Prostate gland (tissue), 2 donors: ENCODE measurements at regions not wholly inside any gene's neighbourhood (a gene's known extent, or its start where the extent isn't known, plus 50 kb on each side); places are given as distances from the start of the nearest gene placed in this dataset.

Source experiments
- DNase-seq: peaks from one replicate; pipeline ENCODE4 v3.0.0-alpha.2; 2019; ENCODE audit warnings: low spot score
- H3K27ac ChIP-seq, 2 donors: fragments of 200-600 bp; sonication (generic); 2 replicates each; pipeline ENCODE4 v1.5.1; 2017 to 2019
- H3K27me3 ChIP-seq: fragments of 200-600 bp; sonication (generic); replicated peaks from 2 replicates; pipeline ENCODE4 v1.5.1; 2019; ENCODE audit not compliant: insufficient read depth
- H3K36me3 ChIP-seq, 2 donors: fragments of 200-600 bp; sonication (generic); 1 replicate in 1 of 2; 2 replicates in 1 of 2; pipeline versions ENCODE4 v1.5.1 to v1.8.1; 2017 to 2019
- H3K4me1 ChIP-seq: fragments of 200-600 bp; sonication (generic); replicated peaks from 2 replicates; pipeline ENCODE4 v1.5.1; 2019
- H3K4me3 ChIP-seq, 2 donors: fragments of 200-600 bp; sonication (generic); 2 replicates each; pipeline ENCODE4 v1.5.1; 2017 to 2019
- H3K9me3 ChIP-seq: fragments of 200-600 bp; sonication (generic); 2 replicates; pipeline ENCODE4 v1.5.1; 2017
- POLR2A ChIP-seq: fragments of 450-650 bp; IDR thresholded peaks from one replicate; pipeline ENCODE4 v1.6.1; 2016; ENCODE audit warnings: antibody characterized with exemption, mild to moderate bottlenecking
- POLR2AphosphoS5 ChIP-seq: sonication (generic); formaldehyde crosslinking; IDR thresholded peaks from one replicate; pipeline ENCODE4 v1.6.1; 2017; ENCODE audit warnings: antibody characterized with exemption
- WGBS: methylation state at CpG from one replicate; pipeline ENCODE4 v1.1.5; 2018; 5-methylcytosine and 5-hydroxymethylcytosine counted together
- intact Hi-C: fragments of 100-400 bp; cut with DNase I; formaldehyde crosslinking; loops from one replicate; pipeline ENCODE4 v1.14.2; 2022
- TF ChIP-seq, protein P1 (sequence below), 4 experiments: fragments of 200-600 bp in 2 of 4; fragments of 450-650 bp in 2 of 4; sonication (generic) in 2 of 4; IDR thresholded peaks; 1 replicate in 3 of 4; 2 replicates in 1 of 4; pipeline ENCODE4 v1.5.1; 2016 to 2019; ENCODE audit warnings: antibody characterized with exemption in 4 of 4, mild to moderate bottlenecking in 2 of 4, moderate library complexity in 2 of 4

DNA sequence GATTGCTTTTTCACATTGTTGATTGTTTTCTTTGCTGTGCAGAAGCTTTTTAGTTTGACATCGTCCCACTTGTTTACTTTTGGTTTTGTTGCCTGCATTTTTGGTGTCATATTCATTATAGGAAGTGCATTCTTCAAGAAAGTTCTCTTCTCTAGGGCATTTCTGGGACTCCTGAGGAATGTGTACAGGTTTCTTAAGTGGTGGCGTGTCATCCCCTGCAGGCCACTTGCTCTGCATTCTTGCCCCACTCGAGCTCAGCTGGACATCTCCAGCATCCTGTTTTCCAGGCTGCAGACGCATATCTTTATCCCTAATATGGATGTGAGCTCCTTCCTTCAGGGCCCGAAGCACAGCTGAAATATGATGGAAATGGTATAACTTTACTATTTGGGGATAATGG is 255.6 kb upstream of the HABP2 start:
- WGBS, result 78% methylated on average over 5 of the region's 5 CpGs
- TF ChIP-seq, protein P1, sequence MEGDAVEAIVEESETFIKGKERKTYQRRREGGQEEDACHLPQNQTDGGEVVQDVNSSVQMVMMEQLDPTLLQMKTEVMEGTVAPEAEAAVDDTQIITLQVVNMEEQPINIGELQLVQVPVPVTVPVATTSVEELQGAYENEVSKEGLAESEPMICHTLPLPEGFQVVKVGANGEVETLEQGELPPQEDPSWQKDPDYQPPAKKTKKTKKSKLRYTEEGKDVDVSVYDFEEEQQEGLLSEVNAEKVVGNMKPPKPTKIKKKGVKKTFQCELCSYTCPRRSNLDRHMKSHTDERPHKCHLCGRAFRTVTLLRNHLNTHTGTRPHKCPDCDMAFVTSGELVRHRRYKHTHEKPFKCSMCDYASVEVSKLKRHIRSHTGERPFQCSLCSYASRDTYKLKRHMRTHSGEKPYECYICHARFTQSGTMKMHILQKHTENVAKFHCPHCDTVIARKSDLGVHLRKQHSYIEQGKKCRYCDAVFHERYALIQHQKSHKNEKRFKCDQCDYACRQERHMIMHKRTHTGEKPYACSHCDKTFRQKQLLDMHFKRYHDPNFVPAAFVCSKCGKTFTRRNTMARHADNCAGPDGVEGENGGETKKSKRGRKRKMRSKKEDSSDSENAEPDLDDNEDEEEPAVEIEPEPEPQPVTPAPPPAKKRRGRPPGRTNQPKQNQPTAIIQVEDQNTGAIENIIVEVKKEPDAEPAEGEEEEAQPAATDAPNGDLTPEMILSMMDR (IDR thresholded peaks at IDR 0.05), result no peak
- TF ChIP-seq POLR2AphosphoS5, result no peak
- TF ChIP-seq POLR2A, result no peak
- no peak for DNase-seq
- H3K36me3 ChIP-seq, result no peaks in the 10 kb centered on the region
- H3K27me3 ChIP-seq, result no peaks in the 10 kb centered on the region
- H3K4me3 ChIP-seq, result no peak overlapping the region
- H3K4me1 ChIP-seq, result no peaks in the 10 kb centered on the region
- H3K27ac ChIP-seq, result no peak overlapping the region
- no peaks in the 10 kb centered on the region for H3K9me3 ChIP-seq
- intact Hi-C loops, result no loop called here

DNA sequence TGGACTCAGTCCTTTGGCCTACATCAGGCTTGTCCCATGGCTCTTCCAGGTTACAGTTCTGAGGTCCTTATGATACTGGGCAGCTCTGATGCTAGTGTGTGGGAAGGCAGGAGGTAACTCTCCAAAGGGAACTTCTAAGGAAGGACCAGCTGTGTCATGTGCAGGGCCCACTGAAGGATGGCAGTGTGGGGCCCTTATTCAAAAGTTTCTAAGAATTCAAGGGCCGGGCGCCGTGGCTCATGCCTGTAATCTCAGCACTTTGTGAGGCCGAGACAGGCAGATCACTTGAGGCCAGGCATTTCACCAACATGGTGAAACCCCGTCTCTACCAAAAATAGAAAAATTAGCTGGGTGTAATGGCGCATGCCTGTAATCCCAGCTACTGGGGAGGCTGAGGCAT is 254.2 kb upstream of the HABP2 start:
- H3K4me3 ChIP-seq, result no peak overlapping the region
- TF ChIP-seq, protein P1 (IDR thresholded peaks at IDR 0.05), result no peak
- TF ChIP-seq POLR2A (no peak), POLR2AphosphoS5 (no peak)
- no peaks in the 10 kb centered on the region for H3K4me1 ChIP-seq
- no peak overlapping the region for H3K27ac ChIP-seq
- WGBS, result 95% methylated on average over 6 of the region's 6 CpGs
- H3K36me3 ChIP-seq, result no peaks in the 10 kb centered on the region
- DNase-seq, result no peak
- intact Hi-C loops, result no loop called here
- H3K9me3 ChIP-seq, result no peaks in the 10 kb centered on the region
- H3K27me3 ChIP-seq, result no peaks in the 10 kb centered on the region

DNA sequence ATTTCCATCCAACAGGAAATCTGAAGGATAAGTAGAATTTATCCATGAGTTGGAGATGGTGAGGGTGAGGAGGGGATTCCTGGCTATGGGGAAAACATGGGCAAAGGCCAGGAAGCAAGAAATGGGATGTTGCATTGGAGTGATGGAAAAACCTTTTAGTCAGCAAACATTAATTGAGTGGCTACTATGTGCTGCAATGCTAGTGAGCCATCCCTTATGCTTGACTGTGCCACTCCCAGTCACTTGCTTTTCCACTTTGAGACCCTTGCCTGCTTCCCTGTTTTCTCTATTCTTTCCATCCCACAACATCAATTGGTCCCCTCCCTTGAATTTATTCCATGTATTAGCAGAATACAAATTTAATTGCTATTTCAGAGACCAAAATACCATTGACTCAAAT is 252.7 kb upstream of the HABP2 start:
- intact Hi-C loops, result no loop called here
- Histone ChIP-seq H3K4me1 (no peaks in the 10 kb centered on the region), H3K9me3 (no peaks in the 10 kb centered on the region), H3K27ac (no peak overlapping the region), H3K4me3 (no peak overlapping the region), H3K27me3 (no peaks in the 10 kb centered on the region), H3K36me3 (no peaks in the 10 kb centered on the region)
- no peak for DNase-seq
- TF ChIP-seq, protein P1 (IDR thresholded peaks at IDR 0.05), result no peak
- TF ChIP-seq POLR2AphosphoS5 (no peak), POLR2A (no peak)

DNA sequence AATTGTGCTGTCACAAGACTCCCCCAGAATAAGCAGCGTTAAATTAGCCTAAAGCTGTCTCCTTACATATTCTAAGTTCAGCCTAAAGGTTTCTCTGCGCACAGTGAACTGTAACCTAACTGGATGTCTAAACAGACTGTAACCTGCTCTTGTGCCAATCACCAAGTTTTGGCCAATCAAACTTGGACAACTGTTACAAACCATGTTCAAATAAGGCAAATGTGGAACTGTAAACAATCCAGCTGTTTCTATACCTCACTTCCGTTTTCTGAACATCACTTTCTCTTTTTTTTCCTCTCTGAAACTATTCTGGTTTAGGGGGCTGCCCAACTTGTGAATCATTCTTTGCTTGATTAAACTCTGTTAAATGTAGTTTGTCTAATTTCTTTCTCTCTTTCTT is 252.2 kb upstream of the HABP2 start:
- no peaks in the 10 kb centered on the region for H3K9me3 ChIP-seq
- no peaks in the 10 kb centered on the region for H3K36me3 ChIP-seq
- no peak for DNase-seq
- no peak overlapping the region for H3K27ac ChIP-seq
- H3K4me1 ChIP-seq, result no peaks in the 10 kb centered on the region
- intact Hi-C loops, result no loop called here
- TF ChIP-seq POLR2A, result no peak
- TF ChIP-seq, protein P1 (IDR thresholded peaks at IDR 0.05), result no peak
- no peak for TF ChIP-seq POLR2AphosphoS5
- H3K4me3 ChIP-seq, result no peak overlapping the region
- no peaks in the 10 kb centered on the region for H3K27me3 ChIP-seq
- 96% methylated on average over 3 of the region's 3 CpGs for WGBS

DNA sequence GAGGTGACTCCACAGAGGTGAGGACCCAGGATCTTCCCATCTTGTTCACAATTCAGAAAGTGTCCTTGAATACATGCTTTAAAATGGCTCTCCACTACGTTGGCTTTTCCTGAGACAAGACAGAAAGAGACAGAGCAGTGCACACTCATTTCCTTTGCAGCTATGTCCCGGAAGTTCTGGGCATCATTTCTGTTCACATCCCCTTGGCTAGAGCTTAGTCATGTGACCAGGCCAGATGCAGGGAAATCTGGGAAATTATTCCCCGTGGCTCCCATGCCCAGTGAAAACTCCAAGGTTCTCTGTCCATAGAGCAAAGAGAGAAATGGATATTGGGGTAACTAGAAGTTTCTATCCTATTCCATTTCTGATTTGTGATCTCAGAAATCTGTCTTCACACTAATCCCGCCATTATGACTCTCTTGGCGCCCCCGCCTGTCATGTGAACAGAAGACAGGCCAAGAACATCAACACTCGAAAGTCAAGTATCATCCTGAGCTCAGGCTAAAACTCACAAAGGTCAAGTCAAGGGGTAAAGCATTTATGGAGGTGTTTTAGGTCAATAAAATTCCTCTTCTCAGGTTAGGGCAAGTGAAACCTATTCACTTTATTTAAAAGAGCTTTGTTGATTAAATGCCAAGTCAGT is 251.4 kb upstream of the HABP2 start:
- Histone ChIP-seq H3K27ac (no peak overlapping the region), H3K27me3 (no peaks in the 10 kb centered on the region), H3K36me3 (no peaks in the 10 kb centered on the region), H3K4me1 (no peaks in the 10 kb centered on the region), H3K4me3 (no peak overlapping the region), H3K9me3 (no peaks in the 10 kb centered on the region)
- no peak for TF ChIP-seq POLR2AphosphoS5
- TF ChIP-seq, protein P1 (IDR thresholded peaks at IDR 0.05), result no peak
- TF ChIP-seq POLR2A, result no peak
- DNase-seq, result no peak
- intact Hi-C loops, result no loop called here
- WGBS, result 88% methylated on average over 7 of the region's 7 CpGs
